HepG2 (cell line): ENCODE measurements at regions not wholly inside any gene's neighbourhood (a gene's known extent, or its start where the extent isn't known, plus 50 kb on each side); places are given as distances from the start of the nearest gene placed in this dataset.

Source experiments
- ATAC-seq: fragments of 200-7000 bp; cut with Tn5 transposase; 3 replicates; pipeline ENCODE4 v1.9.1; 2020; ENCODE audit warnings: mild to moderate bottlenecking, moderate library complexity
- BruUV-seq: library from RNA; stranded (reverse); fragments of 400-500 nt; replicated peaks from 2 replicates; lab custom pipeline; 2021; lab: Mats Ljungman, UMichigan
- CTCF ChIA-PET: fragments of 300-600 bp; formaldehyde crosslinking; extraction: SDS; loops from one replicate; lab custom pipeline; 2021; ENCODE audit warnings: low total read pairs, inconsistent platforms, low intra/inter-chr PET ratio; lab: Yijun Ruan, JAX
- POLR2A ChIA-PET: fragments of 350-600 bp; sonication (Branson Sonifier 250); formaldehyde crosslinking; loops from one replicate; lab custom pipeline; 2020; ENCODE audit warnings: antibody characterized with exemption, inconsistent platforms; lab: Yijun Ruan, JAX
- DNase-seq: peaks from one replicate; pipeline ENCODE4 v3.0.0-alpha.2; 2015; ENCODE audit warnings: low spot score
- FAIRE-seq: peaks from 3 replicates; lab custom pipeline; 2011; peaks lifted over from hg19 to GRCh38; lab: Jason Lieb, UNC
- H2AFZ ChIP-seq: one replicate; pipeline ENCODE4 v1.6.1; 2011; ENCODE audit warnings: low read length, inconsistent platforms
- H3K27ac ChIP-seq: fragments of 300-600 bp; 3 replicates; pipeline ENCODE4 v1.8.0; 2011; ENCODE audit warnings: mixed run types, mild to moderate bottlenecking, mixed read lengths, low read length, inconsistent platforms; ENCODE audit not compliant: insufficient read depth; ENCODE audit errors: extremely low read length
- H3K27me3 ChIP-seq, 2 experiments: fragments of 200-600 bp in 1 of 2; 2 replicates in 1 of 2; 3 replicates in 1 of 2; pipeline versions ENCODE4 v1.6.0 to v1.8.0; 2011; ENCODE audit warnings: low read length in 2 of 2, mild to moderate bottlenecking in 2 of 2, moderate library complexity in 2 of 2, inconsistent platforms in 1 of 2; ENCODE audit not compliant: insufficient read depth in 2 of 2, control insufficient read depth in 1 of 2
- H3K36me3 ChIP-seq, 2 experiments: fragments of 200-600 bp in 1 of 2; replicated peaks in 1 of 2; 2 replicates in 1 of 2; 3 replicates in 1 of 2; pipeline versions ENCODE4 v1.5.1 to v1.8.0; 2011; ENCODE audit warnings: low read length in 2 of 2, inconsistent platforms in 1 of 2; ENCODE audit not compliant: insufficient read depth in 2 of 2, control insufficient read depth in 1 of 2
- H3K4me1 ChIP-seq: 2 replicates; pipeline ENCODE4 v1.5.1; 2012; ENCODE audit warnings: low read length, inconsistent platforms; ENCODE audit not compliant: insufficient read depth
- H3K4me2 ChIP-seq: 2 replicates; pipeline ENCODE4 v1.6.0; 2011; ENCODE audit warnings: low read depth, low read length, inconsistent platforms
- H3K4me3 ChIP-seq, 3 experiments: fragments of 200-600 bp in 1 of 3; sonication (generic), shearing (Covaris generic) in 1 of 3; replicated peaks in 1 of 3; 2 replicates each; pipeline ENCODE4 v1.5.1; 2011 to 2016; ENCODE audit warnings: low read length in 3 of 3, inconsistent platforms in 2 of 3, low read depth in 2 of 3, mild to moderate bottlenecking in 2 of 3, control low read depth in 1 of 3, mixed read lengths in 1 of 3; ENCODE audit not compliant: insufficient read depth in 1 of 3
- H3K79me2 ChIP-seq: one replicate; pipeline ENCODE4 v1.6.1; 2011; ENCODE audit warnings: low read length, inconsistent platforms; ENCODE audit not compliant: insufficient read depth
- H3K9ac ChIP-seq: 2 replicates; pipeline ENCODE4 v1.6.0; 2011; ENCODE audit warnings: mild to moderate bottlenecking, low read depth, low read length, inconsistent platforms; ENCODE audit not compliant: insufficient read depth
- H3K9me3 ChIP-seq: 2 replicates; pipeline ENCODE4 v1.5.1; 2012; ENCODE audit warnings: mild to moderate bottlenecking, low read length
- H4K20me1 ChIP-seq: 2 replicates; pipeline ENCODE4 v1.6.0; 2011; ENCODE audit warnings: inconsistent platforms, mild to moderate bottlenecking, low read length, moderate library complexity; ENCODE audit not compliant: insufficient read depth
- CREB1 ChIP-seq, 2 experiments: fragments of 450-650 bp in 1 of 2; IDR thresholded peaks; 2 replicates each; pipeline ENCODE4 v1.6.1; 2016 to 2017; ENCODE audit warnings: control low read depth in 1 of 2, mild to moderate bottlenecking in 1 of 2, missing compliant biosample characterization in 1 of 2, missing genetic modification characterization in 1 of 2
- HNRNPH1 ChIP-seq: fragments of 200-400 bp; formaldehyde crosslinking; optimal IDR thresholded peaks from 2 replicates; pipeline ENCODE3; 2017; ENCODE audit warnings: mild to moderate bottlenecking, low read depth, low read length
- NR3C1 ChIP-seq: sonication (generic); formaldehyde crosslinking; IDR thresholded peaks from 2 replicates; pipeline ENCODE4 v1.4.0; 2020; ENCODE audit warnings: missing genetic modification reagents
- SRSF9 ChIP-seq: fragments of 200-400 bp; formaldehyde crosslinking; IDR thresholded peaks from 2 replicates; pipeline ENCODE4 v1.6.1; 2018; ENCODE audit warnings: borderline replicate concordance, mild to moderate bottlenecking, low read depth, low read length; ENCODE audit not compliant: insufficient read depth, poor library complexity, severe bottlenecking
- WGBS: methylation state at CpG from one replicate; pipeline ENCODE4 v1.1.6; 2017; ENCODE audit warnings: low lambda C conversion rate; 5-methylcytosine and 5-hydroxymethylcytosine counted together
- in situ Hi-C: cut with HindIII; loops from 2 replicates; pipeline ENCODE4 v1.10.0; 2017; ENCODE audit warnings: low pct_unique_long_range_greater_than_20kb; ENCODE audit not compliant: extremely low pct_ligation_motif_present
- intact Hi-C: fragments of 100-400 bp; cut with micrococcal nuclease; formaldehyde crosslinking; loops from one replicate; pipeline ENCODE4 v1.10.0; 2022; ENCODE audit not compliant: unreplicated experiment

GRCh38 chr2:34844629-34845028 is 1245.5 kb upstream of the FAM98A start:
- CTCF ChIA-PET: no interaction called here
- ATAC-seq: no peak
- Histone ChIP-seq H3K79me2 (no peaks in the 10 kb centered on the region), H2AFZ (no peak overlapping the region), H3K4me1 (no peaks in the 10 kb centered on the region), H3K4me3 (no peak overlapping the region), H3K27me3 (no peaks in the 10 kb centered on the region), H3K9me3 (peaks cover 37% of the 10 kb centered on the region), H3K36me3 (no peaks in the 10 kb centered on the region), H4K20me1 (no peaks in the 10 kb centered on the region), H3K9ac (no peak overlapping the region), H3K4me2 (no peak overlapping the region), H3K27ac (no peak overlapping the region)
- in situ Hi-C loops: no loop called here
- FAIRE-seq: no peak
- intact Hi-C loops: no loop called here
- no peak for DNase-seq
- BruUV-seq: no TSS peak
- TF ChIP-seq HNRNPH1: no peak
- no peak for TF ChIP-seq NR3C1
- POLR2A ChIA-PET: no interaction called here

DNA sequence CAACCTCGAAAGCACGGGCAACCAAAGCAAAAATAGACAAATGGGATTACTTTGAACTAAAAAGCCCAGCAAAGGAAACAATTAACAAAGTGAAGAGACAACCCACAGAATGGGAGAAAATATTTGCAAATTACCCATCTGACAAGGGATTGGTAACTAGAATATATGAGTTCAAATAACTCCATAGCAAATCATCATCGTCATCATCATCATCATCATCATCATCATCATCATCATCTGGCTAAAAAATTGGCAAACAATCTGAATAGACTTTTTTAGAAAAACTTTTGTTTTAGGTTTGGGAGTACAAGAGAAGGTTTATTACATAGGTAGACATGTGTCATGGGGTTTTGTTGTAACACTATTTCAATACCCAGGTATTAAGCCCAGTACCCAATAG is 1239.3 kb upstream of the FAM98A start:
- Histone ChIP-seq H3K79me2 (no peaks in the 10 kb centered on the region), H2AFZ (no peak overlapping the region), H3K27me3 (no peaks in the 10 kb centered on the region), H3K4me3 (no peak overlapping the region), H3K27ac (no peak overlapping the region), H3K4me1 (no peaks in the 10 kb centered on the region), H3K9ac (no peak overlapping the region), H4K20me1 (no peaks in the 10 kb centered on the region), H3K9me3 (peaks cover 75% of the 10 kb centered on the region), H3K4me2 (no peak overlapping the region), H3K36me3 (no peaks in the 10 kb centered on the region)
- intact Hi-C loops (no loop called here), in situ Hi-C loops (no loop called here)
- WGBS: 1% methylated on average over 3 of the region's 3 CpGs
- FAIRE-seq (no peak), DNase-seq (no peak), ATAC-seq (no peak)
- peak; percentile 92 for TF ChIP-seq CREB1 (IDR thresholded peaks at IDR 0.05)
- no peak for TF ChIP-seq CREB1 (CRISPR knock-in tag; IDR thresholded peaks at IDR 0.05)
- no peak for TF ChIP-seq SRSF9
- no TSS peak for BruUV-seq
- ChIA-PET POLR2A (no interaction called here), CTCF (no interaction called here)
